ENCODE measurements at regions not wholly inside any gene's neighbourhood (a gene's known extent, or its start where the extent isn't known, plus 50 kb on each side); places are given as distances from the start of the nearest gene placed in this dataset.
"Not testable (repeated sequence)": the region's sequence is repeated elsewhere in the genome, so short reads cannot be mapped to it uniquely, and the experiment has no call there.

- Histone ChIP-seq H3K4me3 (ENCODE audit: low read length) (no peak overlapping the region), H3K36me3 (ENCODE audit: insufficient read depth, low read depth, low read length) (no peaks in the 10 kb centered on the region), H3K27me3 (ENCODE audit: insufficient read depth, low read length) (no peaks in the 10 kb centered on the region), H3K9ac (ENCODE audit: low read depth, low read length) (no peak overlapping the region), H3K9me3 (ENCODE audit: insufficient read depth, low read depth, low read length) (no peaks in the 10 kb centered on the region), H3K4me1 (ENCODE audit: insufficient read depth, low read length) (peaks cover 23% of the 10 kb centered on the region), H3K27ac (ENCODE audit: low read length) (no peak overlapping the region)
Observed at GRCh38 chr9:87379300-87379699, 118.4 kb upstream of the DAPK1 start.

- no peak overlapping the region for H3K9ac ChIP-seq (ENCODE audit: low read depth, low read length)
- peaks cover 9% of the 10 kb centered on the region; the same call in 1 of the 2 replicates for H3K4me1 ChIP-seq (ENCODE audit: insufficient read depth, low read length)
- no peaks in the 10 kb centered on the region for H3K27me3 ChIP-seq (ENCODE audit: insufficient read depth, low read length)
- H3K36me3 ChIP-seq (ENCODE audit: insufficient read depth, low read depth, low read length): no peaks in the 10 kb centered on the region
- H3K27ac ChIP-seq (ENCODE audit: low read length): no peak overlapping the region
- no peak overlapping the region for H3K4me3 ChIP-seq (ENCODE audit: low read length)
- H3K9me3 ChIP-seq (ENCODE audit: insufficient read depth, low read depth, low read length): no peaks in the 10 kb centered on the region
Observed at GRCh38 chr9:87381050-87381711, 116.5 kb upstream of the DAPK1 start.

- no peak overlapping the region for H3K4me3 ChIP-seq (ENCODE audit: low read length)
- H3K9me3 ChIP-seq (ENCODE audit: insufficient read depth, low read depth, low read length): no peaks in the 10 kb centered on the region
- H3K4me1 ChIP-seq (ENCODE audit: insufficient read depth, low read length): peaks cover 9% of the 10 kb centered on the region; the same call in 1 of the 2 replicates
- no peak overlapping the region for H3K27ac ChIP-seq (ENCODE audit: low read length)
- no peak overlapping the region for H3K9ac ChIP-seq (ENCODE audit: low read depth, low read length)
- H3K27me3 ChIP-seq (ENCODE audit: insufficient read depth, low read length): no peaks in the 10 kb centered on the region
- no peaks in the 10 kb centered on the region for H3K36me3 ChIP-seq (ENCODE audit: insufficient read depth, low read depth, low read length)
Observed at GRCh38 chr9:87381746-87382145, 115.9 kb upstream of the DAPK1 start.

GRCh38 chr9:87382900-87383299 is 114.8 kb upstream of the DAPK1 start:
- no peak overlapping the region for H3K27ac ChIP-seq (ENCODE audit: low read length)

GRCh38 chr9:87383344-87384150 is 114.1 kb upstream of the DAPK1 start:
- H3K9ac ChIP-seq (ENCODE audit: low read depth, low read length): no peak overlapping the region
- no peaks in the 10 kb centered on the region for H3K36me3 ChIP-seq (ENCODE audit: insufficient read depth, low read depth, low read length)
- no peak overlapping the region for H3K4me3 ChIP-seq (ENCODE audit: low read length)
- H3K4me1 ChIP-seq (ENCODE audit: insufficient read depth, low read length): peaks cover 11% of the 10 kb centered on the region; the same call in 1 of the 2 replicates
- no peak overlapping the region for H3K27ac ChIP-seq (ENCODE audit: low read length)
- H3K9me3 ChIP-seq (ENCODE audit: insufficient read depth, low read depth, low read length): no peaks in the 10 kb centered on the region
- no peaks in the 10 kb centered on the region for H3K27me3 ChIP-seq (ENCODE audit: insufficient read depth, low read length)

More at GRCh38 chr9:87382900-87383299, 114.8 kb upstream of the DAPK1 start:
- H3K9ac ChIP-seq (ENCODE audit: low read depth, low read length): no peak overlapping the region
- no peaks in the 10 kb centered on the region for H3K9me3 ChIP-seq (ENCODE audit: insufficient read depth, low read depth, low read length)
- H3K4me1 ChIP-seq (ENCODE audit: insufficient read depth, low read length): peaks cover 11% of the 10 kb centered on the region; the same call in 1 of the 2 replicates
- no peaks in the 10 kb centered on the region for H3K36me3 ChIP-seq (ENCODE audit: insufficient read depth, low read depth, low read length)
- H3K27me3 ChIP-seq (ENCODE audit: insufficient read depth, low read length): no peaks in the 10 kb centered on the region
- H3K4me3 ChIP-seq (ENCODE audit: low read length): no peak overlapping the region

GRCh38 chr9:87386490-87387025 is 111.1 kb upstream of the DAPK1 start:
- Histone ChIP-seq H3K4me1 (ENCODE audit: insufficient read depth, low read length) (peaks cover 10% of the 10 kb centered on the region), H3K9me3 (ENCODE audit: insufficient read depth, low read depth, low read length) (no peaks in the 10 kb centered on the region), H3K9ac (ENCODE audit: low read depth, low read length) (no peak overlapping the region), H3K27ac (ENCODE audit: low read length) (no peak overlapping the region), H3K36me3 (ENCODE audit: insufficient read depth, low read depth, low read length) (no peaks in the 10 kb centered on the region), H3K27me3 (ENCODE audit: insufficient read depth, low read length) (no peaks in the 10 kb centered on the region), H3K4me3 (ENCODE audit: low read length) (no peak overlapping the region)

- Histone ChIP-seq H3K4me3 (ENCODE audit: low read length) (no peak overlapping the region), H3K36me3 (ENCODE audit: insufficient read depth, low read depth, low read length) (no peaks in the 10 kb centered on the region), H3K9ac (ENCODE audit: low read depth, low read length) (no peak overlapping the region), H3K27ac (ENCODE audit: low read length) (no peak overlapping the region), H3K9me3 (ENCODE audit: insufficient read depth, low read depth, low read length) (no peaks in the 10 kb centered on the region), H3K4me1 (ENCODE audit: insufficient read depth, low read length) (peaks cover 13% of the 10 kb centered on the region), H3K27me3 (ENCODE audit: insufficient read depth, low read length) (no peaks in the 10 kb centered on the region)
Observed at GRCh38 chr9:87387351-87388011, 110.2 kb upstream of the DAPK1 start.

GRCh38 chr9:87388708-87389107 is 109.0 kb upstream of the DAPK1 start:
- H3K9ac ChIP-seq (ENCODE audit: low read depth, low read length); H3K27ac ChIP-seq (ENCODE audit: low read length); H3K36me3 ChIP-seq (ENCODE audit: insufficient read depth, low read depth, low read length); H3K27me3 ChIP-seq (ENCODE audit: insufficient read depth, low read length); H3K4me3 ChIP-seq (ENCODE audit: low read length); H3K9me3 ChIP-seq (ENCODE audit: insufficient read depth, low read depth, low read length): not testable (repeated sequence)
- H3K4me1 ChIP-seq (ENCODE audit: insufficient read depth, low read length): peaks cover 18% of the 10 kb centered on the region

GRCh38 chr9:87389936-87390335 is 107.7 kb upstream of the DAPK1 start:
- H3K36me3 ChIP-seq (ENCODE audit: insufficient read depth, low read depth, low read length): no peaks in the 10 kb centered on the region
- no peak overlapping the region for H3K9ac ChIP-seq (ENCODE audit: low read depth, low read length)
- peaks cover 24% of the 10 kb centered on the region for H3K4me1 ChIP-seq (ENCODE audit: insufficient read depth, low read length)
- H3K27me3 ChIP-seq (ENCODE audit: insufficient read depth, low read length): no peaks in the 10 kb centered on the region
- no peak overlapping the region for H3K4me3 ChIP-seq (ENCODE audit: low read length)
- no peaks in the 10 kb centered on the region for H3K9me3 ChIP-seq (ENCODE audit: insufficient read depth, low read depth, low read length)
- H3K27ac ChIP-seq (ENCODE audit: low read length): no peak overlapping the region

GRCh38 chr9:87390361-87390760 is 107.3 kb upstream of the DAPK1 start:
- H3K27me3 ChIP-seq (ENCODE audit: insufficient read depth, low read length): no peaks in the 10 kb centered on the region
- peaks cover 24% of the 10 kb centered on the region for H3K4me1 ChIP-seq (ENCODE audit: insufficient read depth, low read length)
- no peak overlapping the region for H3K9ac ChIP-seq (ENCODE audit: low read depth, low read length)
- no peak overlapping the region for H3K27ac ChIP-seq (ENCODE audit: low read length)
- H3K9me3 ChIP-seq (ENCODE audit: insufficient read depth, low read depth, low read length): no peaks in the 10 kb centered on the region
- no peaks in the 10 kb centered on the region for H3K36me3 ChIP-seq (ENCODE audit: insufficient read depth, low read depth, low read length)
- no peak overlapping the region for H3K4me3 ChIP-seq (ENCODE audit: low read length)

- H3K27me3 ChIP-seq (ENCODE audit: insufficient read depth, low read length): no peaks in the 10 kb centered on the region
- H3K36me3 ChIP-seq (ENCODE audit: insufficient read depth, low read depth, low read length): no peaks in the 10 kb centered on the region
- no peak overlapping the region for H3K4me3 ChIP-seq (ENCODE audit: low read length)
- H3K4me1 ChIP-seq (ENCODE audit: insufficient read depth, low read length): peaks cover 28% of the 10 kb centered on the region
- H3K9me3 ChIP-seq (ENCODE audit: insufficient read depth, low read depth, low read length): no peaks in the 10 kb centered on the region
- H3K9ac ChIP-seq (ENCODE audit: low read depth, low read length): no peak overlapping the region
- no peak overlapping the region for H3K27ac ChIP-seq (ENCODE audit: low read length)
Observed at GRCh38 chr9:87392086-87392485, 105.6 kb upstream of the DAPK1 start.

Data from iPS-20b (cell line).